HEK293 (cell line): ENCODE measurements at regions not wholly inside any gene's neighbourhood (a gene's known extent, or its start where the extent isn't known, plus 50 kb on each side); places are given as distances from the start of the nearest gene placed in this dataset.

Experiments
- CTCF ChIA-PET: fragments of 350-600 bp; formaldehyde crosslinking; extraction: SDS; loops from one replicate; lab custom pipeline; 2021; ENCODE audit warnings: antibody characterized with exemption; lab: Yijun Ruan, JAX
- POLR2A ChIA-PET: fragments of 300-600 bp; formaldehyde crosslinking; extraction: SDS; loops from one replicate; lab custom pipeline; 2020; ENCODE audit warnings: antibody characterized with exemption, inconsistent platforms; lab: Yijun Ruan, JAX
- H3K27ac ChIP-seq: fragments of 200-500 bp; sonication (Bioruptor generic); 2 replicates; pipeline ENCODE4 v1.5.1; 2014; ENCODE audit warnings: low read depth, low read length, control low read depth, inconsistent platforms; ENCODE audit errors: extremely low read depth
- H3K36me3 ChIP-seq, 2 experiments: fragments of 200-500 bp in 1 of 2; sonication (Bioruptor generic) in 1 of 2; 1 replicate in 1 of 2; 2 replicates in 1 of 2; pipeline ENCODE4 v1.5.1; 2014 to 2017; ENCODE audit warnings: inconsistent platforms in 2 of 2, low read length in 2 of 2; ENCODE audit not compliant: control insufficient read depth in 2 of 2, insufficient read depth in 1 of 2
- H3K4me1 ChIP-seq: fragments of 200-500 bp; sonication (Bioruptor generic); 2 replicates; pipeline ENCODE4 v1.5.1; 2014; ENCODE audit warnings: mild to moderate bottlenecking, low read length, inconsistent platforms; ENCODE audit not compliant: control insufficient read depth, insufficient read depth
- H3K4me3 ChIP-seq: 2 replicates; pipeline ENCODE4 v1.5.1; 2011; ENCODE audit warnings: low read depth, mild to moderate bottlenecking, control low read depth, low read length, moderate library complexity
- H3K9me3 ChIP-seq: fragments of 200-500 bp; sonication (Bioruptor generic); 2 replicates; pipeline ENCODE4 v1.5.1; 2014; ENCODE audit warnings: low read depth, low read length, inconsistent platforms; ENCODE audit not compliant: control insufficient read depth, insufficient read depth
- OVOL3 ChIP-seq: fragments of 450-650 bp; formaldehyde crosslinking; IDR thresholded peaks from 2 replicates; pipeline ENCODE4 v1.5.1; 2016; ENCODE audit warnings: missing biosample characterization, missing genetic modification characterization
- ZNF121 ChIP-seq: fragments of 450-650 bp; formaldehyde crosslinking; IDR thresholded peaks from 2 replicates; pipeline ENCODE4 v1.5.1; 2016; ENCODE audit warnings: missing biosample characterization, missing genetic modification characterization
- ZNF155 ChIP-seq: fragments of 450-650 bp; formaldehyde crosslinking; IDR thresholded peaks from 2 replicates; pipeline ENCODE4 v1.5.1; 2016; ENCODE audit warnings: missing biosample characterization, missing genetic modification characterization
- ZNF184 ChIP-seq: fragments of 450-650 bp; IDR thresholded peaks from 2 replicates; pipeline ENCODE4 v1.5.1; 2018; ENCODE audit warnings: missing biosample characterization, mild to moderate bottlenecking, missing genetic modification characterization
- ZNF239 ChIP-seq: fragments of 450-650 bp; formaldehyde crosslinking; IDR thresholded peaks from 2 replicates; pipeline ENCODE4 v1.5.1; 2016; ENCODE audit warnings: missing biosample characterization, missing genetic modification characterization
- ZNF37A ChIP-seq: fragments of 450-650 bp; IDR thresholded peaks from 2 replicates; pipeline ENCODE4 v1.5.1; 2018; ENCODE audit warnings: missing biosample characterization, missing genetic modification characterization
- ZNF560 ChIP-seq: fragments of 450-650 bp; formaldehyde crosslinking; IDR thresholded peaks from 2 replicates; pipeline ENCODE4 v1.5.1; 2017; ENCODE audit warnings: missing biosample characterization, missing genetic modification characterization, borderline replicate concordance
- TF ChIP-seq, protein P1 (sequence below): fragments of 450-650 bp; formaldehyde crosslinking; IDR thresholded peaks from 2 replicates; pipeline ENCODE4 v1.5.1; 2016; ENCODE audit warnings: missing biosample characterization, missing genetic modification characterization
- TF ChIP-seq, protein P2 (sequence below): fragments of 450-650 bp; formaldehyde crosslinking; conservative IDR thresholded peaks from 2 replicates; pipeline ENCODE4 v1.5.1; 2016; ENCODE audit warnings: low read depth, missing biosample characterization, missing genetic modification characterization
- TF ChIP-seq, protein P3 (sequence below): fragments of 450-650 bp; formaldehyde crosslinking; IDR thresholded peaks from 2 replicates; pipeline ENCODE4 v1.5.1; 2017; ENCODE audit warnings: missing biosample characterization, missing genetic modification characterization
- TF ChIP-seq, protein P4 (sequence below): IDR thresholded peaks from 2 replicates; pipeline ENCODE4 v1.6.1; 2011; ENCODE audit warnings: mild to moderate bottlenecking, low read depth, low read length, borderline replicate concordance
- TF ChIP-seq, protein P5 (sequence below): fragments of 450-650 bp; formaldehyde crosslinking; IDR thresholded peaks from 2 replicates; pipeline ENCODE4 v1.5.1; 2016; ENCODE audit warnings: missing biosample characterization, missing genetic modification characterization, low read depth
- TF ChIP-seq, protein P6 (sequence below): fragments of 450-650 bp; formaldehyde crosslinking; IDR thresholded peaks from 2 replicates; pipeline ENCODE4 v1.5.1; 2016; ENCODE audit warnings: missing biosample characterization, missing genetic modification characterization
- TF ChIP-seq, protein P7 (sequence below): fragments of 450-650 bp; formaldehyde crosslinking; IDR thresholded peaks from 2 replicates; pipeline ENCODE4 v1.5.1; 2016; ENCODE audit warnings: missing biosample characterization, missing genetic modification characterization
- TF ChIP-seq, protein P8 (sequence below): fragments of 450-650 bp; formaldehyde crosslinking; optimal IDR thresholded peaks from 2 replicates; pipeline ENCODE3; 2016; ENCODE audit warnings: missing biosample characterization, mild to moderate bottlenecking, missing genetic modification characterization

DNA sequence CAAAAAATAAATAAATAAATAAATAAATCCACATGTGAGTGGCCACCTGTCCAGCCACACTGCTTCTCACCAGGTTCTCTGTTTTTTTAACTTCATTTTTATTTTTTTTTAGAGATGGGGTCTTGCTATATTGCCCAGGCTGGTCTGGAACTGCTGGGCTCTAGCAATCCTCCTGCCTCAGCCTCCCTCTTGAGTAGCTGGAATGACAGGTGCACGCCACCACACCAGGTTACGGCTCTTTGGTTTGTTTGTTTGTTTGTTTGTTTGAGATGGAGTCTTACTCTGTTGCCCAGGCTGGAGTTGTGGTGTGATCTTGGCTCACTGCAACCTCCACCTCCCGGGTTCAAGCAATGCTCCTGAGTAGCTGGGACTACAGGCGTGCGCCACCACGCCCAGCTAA lies 94.5 kb upstream of the CACNA1A start:
- ChIA-PET CTCF (interaction anchor here (0.7 to 0.9 kb wide), 2 partner anchors 129 to 200 kb away, joined by 3 to 4 read pairs; no protein-coding TSS in a partner anchor), POLR2A (no interaction called here)
- TF ChIP-seq ZNF37A (tag by site-specific recombination) (no peak), ZNF121 (tag by site-specific recombination) (peak; percentile 83)
- Histone ChIP-seq H3K9me3 (no peaks in the 10 kb centered on the region), H3K4me1 (no peaks in the 10 kb centered on the region), H3K36me3 (no peaks in the 10 kb centered on the region), H3K4me3 (no peak overlapping the region), H3K27ac (no peak overlapping the region)

DNA sequence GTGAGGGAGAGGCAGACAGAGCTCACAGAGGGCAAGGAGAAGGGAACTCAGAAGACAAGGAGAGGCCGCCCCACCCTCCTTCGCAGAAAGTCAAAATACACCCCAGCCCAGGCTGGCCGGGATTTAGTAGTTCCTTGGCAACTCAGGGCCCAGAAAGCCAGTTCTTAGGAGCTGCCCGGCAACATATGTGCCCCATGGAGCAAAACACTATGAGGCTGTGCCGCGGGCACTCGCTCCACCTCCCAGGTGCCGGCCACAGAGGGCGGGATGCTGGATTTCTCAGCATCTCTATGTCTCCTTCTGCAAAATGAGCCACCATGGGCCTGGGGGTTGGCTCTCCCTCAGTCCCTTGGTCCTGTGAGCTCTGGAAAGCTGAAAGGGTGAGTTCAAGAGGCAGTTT lies 93.8 kb upstream of the CACNA1A start:
- ChIA-PET CTCF (interaction anchor here (0.6 to 1.5 kb wide), 5 partner anchors 20 to 130 kb away, joined by 3 to 5 read pairs (median 3); no protein-coding TSS in a partner anchor), POLR2A (no interaction called here)
- Histone ChIP-seq H3K36me3 (no peaks in the 10 kb centered on the region), H3K4me3 (no peak overlapping the region), H3K4me1 (no peaks in the 10 kb centered on the region), H3K27ac (no peak overlapping the region), H3K9me3 (no peaks in the 10 kb centered on the region)
- TF ChIP-seq, protein P1, sequence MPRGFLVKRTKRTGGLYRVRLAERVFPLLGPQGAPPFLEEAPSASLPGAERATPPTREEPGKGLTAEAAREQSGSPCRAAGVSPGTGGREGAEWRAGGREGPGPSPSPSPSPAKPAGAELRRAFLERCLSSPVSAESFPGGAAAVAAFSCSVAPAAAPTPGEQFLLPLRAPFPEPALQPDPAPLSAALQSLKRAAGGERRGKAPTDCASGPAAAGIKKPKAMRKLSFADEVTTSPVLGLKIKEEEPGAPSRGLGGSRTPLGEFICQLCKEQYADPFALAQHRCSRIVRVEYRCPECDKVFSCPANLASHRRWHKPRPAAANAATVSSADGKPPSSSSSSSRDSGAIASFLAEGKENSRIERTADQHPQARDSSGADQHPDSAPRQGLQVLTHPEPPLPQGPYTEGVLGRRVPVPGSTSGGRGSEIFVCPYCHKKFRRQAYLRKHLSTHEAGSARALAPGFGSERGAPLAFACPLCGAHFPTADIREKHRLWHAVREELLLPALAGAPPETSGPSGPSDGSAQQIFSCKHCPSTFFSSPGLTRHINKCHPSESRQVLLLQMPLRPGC (tag by site-specific recombination): no peak
- TF ChIP-seq ZNF155 (tag by site-specific recombination) (no peak), ZNF560 (no peak), OVOL3 (tag by site-specific recombination) (no peak), ZNF239 (tag by site-specific recombination) (no peak), ZNF184 (tag by site-specific recombination) (no peak)
- TF ChIP-seq, protein P2, sequence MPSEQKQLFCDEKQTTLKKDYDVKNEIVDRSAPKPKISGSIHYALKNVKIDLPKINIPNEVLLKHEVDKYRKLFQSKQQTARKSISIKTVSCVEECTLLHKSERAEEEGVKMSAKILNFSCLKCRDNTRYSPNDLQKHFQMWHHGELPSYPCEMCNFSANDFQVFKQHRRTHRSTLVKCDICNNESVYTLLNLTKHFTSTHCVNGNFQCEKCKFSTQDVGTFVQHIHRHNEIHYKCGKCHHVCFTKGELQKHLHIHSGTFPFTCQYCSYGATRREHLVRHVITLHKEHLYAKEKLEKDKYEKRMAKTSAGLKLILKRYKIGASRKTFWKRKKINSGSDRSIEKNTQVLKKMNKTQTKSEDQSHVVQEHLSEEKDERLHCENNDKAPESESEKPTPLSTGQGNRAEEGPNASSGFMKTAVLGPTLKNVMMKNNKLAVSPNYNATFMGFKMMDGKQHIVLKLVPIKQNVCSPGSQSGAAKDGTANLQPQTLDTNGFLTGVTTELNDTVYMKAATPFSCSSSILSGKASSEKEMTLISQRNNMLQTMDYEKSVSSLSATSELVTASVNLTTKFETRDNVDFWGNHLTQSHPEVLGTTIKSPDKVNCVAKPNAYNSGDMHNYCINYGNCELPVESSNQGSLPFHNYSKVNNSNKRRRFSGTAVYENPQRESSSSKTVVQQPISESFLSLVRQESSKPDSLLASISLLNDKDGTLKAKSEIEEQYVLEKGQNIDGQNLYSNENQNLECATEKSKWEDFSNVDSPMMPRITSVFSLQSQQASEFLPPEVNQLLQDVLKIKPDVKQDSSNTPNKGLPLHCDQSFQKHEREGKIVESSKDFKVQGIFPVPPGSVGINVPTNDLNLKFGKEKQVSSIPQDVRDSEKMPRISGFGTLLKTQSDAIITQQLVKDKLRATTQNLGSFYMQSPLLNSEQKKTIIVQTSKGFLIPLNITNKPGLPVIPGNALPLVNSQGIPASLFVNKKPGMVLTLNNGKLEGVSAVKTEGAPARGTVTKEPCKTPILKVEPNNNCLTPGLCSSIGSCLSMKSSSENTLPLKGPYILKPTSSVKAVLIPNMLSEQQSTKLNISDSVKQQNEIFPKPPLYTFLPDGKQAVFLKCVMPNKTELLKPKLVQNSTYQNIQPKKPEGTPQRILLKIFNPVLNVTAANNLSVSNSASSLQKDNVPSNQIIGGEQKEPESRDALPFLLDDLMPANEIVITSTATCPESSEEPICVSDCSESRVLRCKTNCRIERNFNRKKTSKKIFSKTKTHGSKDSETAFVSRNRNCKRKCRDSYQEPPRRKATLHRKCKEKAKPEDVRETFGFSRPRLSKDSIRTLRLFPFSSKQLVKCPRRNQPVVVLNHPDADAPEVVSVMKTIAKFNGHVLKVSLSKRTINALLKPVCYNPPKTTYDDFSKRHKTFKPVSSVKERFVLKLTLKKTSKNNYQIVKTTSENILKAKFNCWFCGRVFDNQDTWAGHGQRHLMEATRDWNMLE: no peak
- TF ChIP-seq, protein P3, sequence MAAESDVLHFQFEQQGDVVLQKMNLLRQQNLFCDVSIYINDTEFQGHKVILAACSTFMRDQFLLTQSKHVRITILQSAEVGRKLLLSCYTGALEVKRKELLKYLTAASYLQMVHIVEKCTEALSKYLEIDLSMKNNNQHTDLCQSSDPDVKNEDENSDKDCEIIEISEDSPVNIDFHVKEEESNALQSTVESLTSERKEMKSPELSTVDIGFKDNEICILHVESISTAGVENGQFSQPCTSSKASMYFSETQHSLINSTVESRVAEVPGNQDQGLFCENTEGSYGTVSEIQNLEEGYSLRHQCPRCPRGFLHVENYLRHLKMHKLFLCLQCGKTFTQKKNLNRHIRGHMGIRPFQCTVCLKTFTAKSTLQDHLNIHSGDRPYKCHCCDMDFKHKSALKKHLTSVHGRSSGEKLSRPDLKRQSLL: no peak
- TF ChIP-seq, protein P4, sequence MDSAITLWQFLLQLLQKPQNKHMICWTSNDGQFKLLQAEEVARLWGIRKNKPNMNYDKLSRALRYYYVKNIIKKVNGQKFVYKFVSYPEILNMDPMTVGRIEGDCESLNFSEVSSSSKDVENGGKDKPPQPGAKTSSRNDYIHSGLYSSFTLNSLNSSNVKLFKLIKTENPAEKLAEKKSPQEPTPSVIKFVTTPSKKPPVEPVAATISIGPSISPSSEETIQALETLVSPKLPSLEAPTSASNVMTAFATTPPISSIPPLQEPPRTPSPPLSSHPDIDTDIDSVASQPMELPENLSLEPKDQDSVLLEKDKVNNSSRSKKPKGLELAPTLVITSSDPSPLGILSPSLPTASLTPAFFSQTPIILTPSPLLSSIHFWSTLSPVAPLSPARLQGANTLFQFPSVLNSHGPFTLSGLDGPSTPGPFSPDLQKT: no peak
- TF ChIP-seq, protein P5, sequence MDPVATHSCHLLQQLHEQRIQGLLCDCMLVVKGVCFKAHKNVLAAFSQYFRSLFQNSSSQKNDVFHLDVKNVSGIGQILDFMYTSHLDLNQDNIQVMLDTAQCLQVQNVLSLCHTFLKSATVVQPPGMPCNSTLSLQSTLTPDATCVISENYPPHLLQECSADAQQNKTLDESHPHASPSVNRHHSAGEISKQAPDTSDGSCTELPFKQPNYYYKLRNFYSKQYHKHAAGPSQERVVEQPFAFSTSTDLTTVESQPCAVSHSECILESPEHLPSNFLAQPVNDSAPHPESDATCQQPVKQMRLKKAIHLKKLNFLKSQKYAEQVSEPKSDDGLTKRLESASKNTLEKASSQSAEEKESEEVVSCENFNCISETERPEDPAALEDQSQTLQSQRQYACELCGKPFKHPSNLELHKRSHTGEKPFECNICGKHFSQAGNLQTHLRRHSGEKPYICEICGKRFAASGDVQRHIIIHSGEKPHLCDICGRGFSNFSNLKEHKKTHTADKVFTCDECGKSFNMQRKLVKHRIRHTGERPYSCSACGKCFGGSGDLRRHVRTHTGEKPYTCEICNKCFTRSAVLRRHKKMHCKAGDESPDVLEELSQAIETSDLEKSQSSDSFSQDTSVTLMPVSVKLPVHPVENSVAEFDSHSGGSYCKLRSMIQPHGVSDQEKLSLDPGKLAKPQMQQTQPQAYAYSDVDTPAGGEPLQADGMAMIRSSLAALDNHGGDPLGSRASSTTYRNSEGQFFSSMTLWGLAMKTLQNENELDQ (tag by site-specific recombination): no peak
- TF ChIP-seq, protein P6, sequence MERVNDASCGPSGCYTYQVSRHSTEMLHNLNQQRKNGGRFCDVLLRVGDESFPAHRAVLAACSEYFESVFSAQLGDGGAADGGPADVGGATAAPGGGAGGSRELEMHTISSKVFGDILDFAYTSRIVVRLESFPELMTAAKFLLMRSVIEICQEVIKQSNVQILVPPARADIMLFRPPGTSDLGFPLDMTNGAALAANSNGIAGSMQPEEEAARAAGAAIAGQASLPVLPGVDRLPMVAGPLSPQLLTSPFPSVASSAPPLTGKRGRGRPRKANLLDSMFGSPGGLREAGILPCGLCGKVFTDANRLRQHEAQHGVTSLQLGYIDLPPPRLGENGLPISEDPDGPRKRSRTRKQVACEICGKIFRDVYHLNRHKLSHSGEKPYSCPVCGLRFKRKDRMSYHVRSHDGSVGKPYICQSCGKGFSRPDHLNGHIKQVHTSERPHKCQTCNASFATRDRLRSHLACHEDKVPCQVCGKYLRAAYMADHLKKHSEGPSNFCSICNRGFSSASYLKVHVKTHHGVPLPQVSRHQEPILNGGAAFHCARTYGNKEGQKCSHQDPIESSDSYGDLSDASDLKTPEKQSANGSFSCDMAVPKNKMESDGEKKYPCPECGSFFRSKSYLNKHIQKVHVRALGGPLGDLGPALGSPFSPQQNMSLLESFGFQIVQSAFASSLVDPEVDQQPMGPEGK: no peak
- TF ChIP-seq, protein P7, sequence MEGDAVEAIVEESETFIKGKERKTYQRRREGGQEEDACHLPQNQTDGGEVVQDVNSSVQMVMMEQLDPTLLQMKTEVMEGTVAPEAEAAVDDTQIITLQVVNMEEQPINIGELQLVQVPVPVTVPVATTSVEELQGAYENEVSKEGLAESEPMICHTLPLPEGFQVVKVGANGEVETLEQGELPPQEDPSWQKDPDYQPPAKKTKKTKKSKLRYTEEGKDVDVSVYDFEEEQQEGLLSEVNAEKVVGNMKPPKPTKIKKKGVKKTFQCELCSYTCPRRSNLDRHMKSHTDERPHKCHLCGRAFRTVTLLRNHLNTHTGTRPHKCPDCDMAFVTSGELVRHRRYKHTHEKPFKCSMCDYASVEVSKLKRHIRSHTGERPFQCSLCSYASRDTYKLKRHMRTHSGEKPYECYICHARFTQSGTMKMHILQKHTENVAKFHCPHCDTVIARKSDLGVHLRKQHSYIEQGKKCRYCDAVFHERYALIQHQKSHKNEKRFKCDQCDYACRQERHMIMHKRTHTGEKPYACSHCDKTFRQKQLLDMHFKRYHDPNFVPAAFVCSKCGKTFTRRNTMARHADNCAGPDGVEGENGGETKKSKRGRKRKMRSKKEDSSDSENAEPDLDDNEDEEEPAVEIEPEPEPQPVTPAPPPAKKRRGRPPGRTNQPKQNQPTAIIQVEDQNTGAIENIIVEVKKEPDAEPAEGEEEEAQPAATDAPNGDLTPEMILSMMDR (tag by site-specific recombination): no peak
- TF ChIP-seq, protein P8, sequence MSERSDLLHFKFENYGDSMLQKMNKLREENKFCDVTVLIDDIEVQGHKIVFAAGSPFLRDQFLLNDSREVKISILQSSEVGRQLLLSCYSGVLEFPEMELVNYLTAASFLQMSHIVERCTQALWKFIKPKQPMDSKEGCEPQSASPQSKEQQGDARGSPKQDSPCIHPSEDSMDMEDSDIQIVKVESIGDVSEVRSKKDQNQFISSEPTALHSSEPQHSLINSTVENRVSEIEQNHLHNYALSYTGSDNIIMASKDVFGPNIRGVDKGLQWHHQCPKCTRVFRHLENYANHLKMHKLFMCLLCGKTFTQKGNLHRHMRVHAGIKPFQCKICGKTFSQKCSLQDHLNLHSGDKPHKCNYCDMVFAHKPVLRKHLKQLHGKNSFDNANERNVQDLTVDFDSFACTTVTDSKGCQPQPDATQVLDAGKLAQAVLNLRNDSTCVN (tag by site-specific recombination): no peak
